ENCODE measurements at regions not wholly inside any gene's neighbourhood (a gene's known extent, or its start where the extent isn't known, plus 50 kb on each side); places are given as distances from the start of the nearest gene placed in this dataset.
"Not testable (repeated sequence)": the region's sequence is repeated elsewhere in the genome, so short reads cannot be mapped to it uniquely, and the experiment has no call there.

DNA sequence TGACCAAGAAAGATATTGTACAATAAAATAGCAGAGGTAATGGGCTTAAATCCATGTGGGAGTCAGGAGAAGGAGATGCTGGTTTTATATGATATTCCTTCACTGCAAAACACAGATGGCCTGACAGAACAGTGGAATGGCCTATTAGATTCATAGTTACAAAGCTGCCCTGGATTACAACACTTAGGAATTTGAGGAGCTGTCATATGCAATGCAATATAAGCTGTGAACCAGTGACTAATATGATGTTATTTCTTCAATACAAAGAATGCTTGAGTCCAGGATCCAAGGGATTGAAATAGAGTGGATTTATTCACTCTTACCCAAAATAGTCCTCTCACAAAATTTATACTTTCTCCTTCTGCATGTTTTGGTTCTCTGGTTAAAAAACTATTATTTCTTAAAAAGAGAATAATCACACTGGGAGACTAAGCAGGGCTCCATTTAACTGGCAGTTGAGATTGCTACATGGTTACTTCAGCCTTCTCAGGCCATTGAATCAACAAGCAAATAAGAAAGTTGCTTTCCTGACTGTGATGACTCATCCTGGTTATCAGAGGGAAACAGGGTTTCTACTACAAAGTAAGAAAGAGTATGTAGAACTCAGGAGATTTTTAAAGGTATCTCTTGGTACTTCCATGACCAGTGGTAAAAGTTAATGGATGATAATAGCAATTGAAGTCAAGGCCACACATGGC lies 79.8 kb upstream of the ZPLD1 start:
- DNase-seq: no peak

DNA sequence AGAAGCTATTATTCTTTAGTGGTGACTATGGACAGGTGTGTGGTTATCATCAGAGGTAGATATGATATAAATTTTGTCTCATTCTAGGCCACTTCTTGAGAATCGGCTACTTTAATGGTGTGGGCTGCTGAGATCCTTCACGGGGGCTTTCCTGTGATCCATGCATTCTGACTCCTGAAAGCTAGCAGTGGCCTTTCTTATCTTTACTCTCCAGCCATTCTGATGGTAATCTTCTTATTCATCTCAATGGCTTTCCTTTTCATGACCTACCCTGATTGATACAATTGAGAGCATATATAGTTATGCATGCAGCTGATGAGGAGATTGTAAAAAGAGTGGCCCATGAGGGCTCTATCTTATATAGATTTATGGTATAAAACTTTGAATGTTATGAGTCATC lies 78.3 kb upstream of the ZPLD1 start:
- no peak for DNase-seq

DNA sequence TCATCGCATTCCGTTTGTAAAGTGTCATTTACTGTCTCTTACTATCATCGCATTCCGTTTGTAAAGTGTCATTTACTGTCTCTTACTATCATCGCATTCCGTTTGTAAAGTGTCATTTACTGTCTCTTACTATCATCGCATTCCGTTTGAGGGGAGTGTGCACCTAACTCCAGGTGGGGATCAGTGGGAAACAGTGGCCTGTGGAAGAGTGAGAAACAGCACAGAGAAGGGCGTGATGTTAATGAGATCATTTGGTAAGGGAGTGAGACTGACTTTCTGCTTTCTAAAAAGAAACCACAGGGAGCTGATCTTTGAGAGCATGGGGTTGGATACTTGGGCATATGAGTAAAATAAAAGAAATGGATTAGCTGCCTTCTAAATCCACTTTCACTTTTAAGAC lies 77.5 kb upstream of the ZPLD1 start:
- not testable (repeated sequence) for DNase-seq

DNA sequence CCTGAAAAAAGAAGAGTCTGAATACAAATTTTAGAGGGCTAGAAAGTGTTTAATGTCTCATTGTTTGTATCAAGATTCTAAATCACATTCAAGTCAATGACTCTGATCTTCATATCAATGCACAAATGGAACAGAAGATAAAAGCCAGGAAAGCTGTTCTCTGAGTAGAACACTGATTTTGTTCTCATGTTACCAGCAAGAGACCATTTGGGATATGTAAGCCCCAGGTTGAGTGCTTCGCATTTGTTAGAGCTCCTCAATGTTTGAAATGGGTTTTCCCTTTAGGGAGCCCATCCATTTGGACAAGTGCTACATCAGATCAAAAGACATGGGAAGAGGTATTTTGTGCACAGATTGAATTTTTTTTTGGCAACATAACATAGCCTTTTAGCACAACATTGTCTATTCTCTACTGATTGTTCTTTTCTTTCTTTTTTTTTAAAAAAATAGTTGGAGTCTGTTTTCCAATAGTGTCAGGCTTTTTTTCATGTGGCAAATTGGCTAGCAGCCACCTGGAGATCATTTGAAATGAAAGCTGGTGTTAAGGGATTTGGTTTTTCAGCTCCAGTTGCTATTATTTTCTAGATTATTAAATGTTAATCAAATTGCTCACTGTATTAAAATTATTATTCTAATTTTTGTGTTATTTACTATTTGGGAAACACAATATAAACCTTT lies 74.5 kb upstream of the ZPLD1 start:
- DNase-seq: no peak

DNA sequence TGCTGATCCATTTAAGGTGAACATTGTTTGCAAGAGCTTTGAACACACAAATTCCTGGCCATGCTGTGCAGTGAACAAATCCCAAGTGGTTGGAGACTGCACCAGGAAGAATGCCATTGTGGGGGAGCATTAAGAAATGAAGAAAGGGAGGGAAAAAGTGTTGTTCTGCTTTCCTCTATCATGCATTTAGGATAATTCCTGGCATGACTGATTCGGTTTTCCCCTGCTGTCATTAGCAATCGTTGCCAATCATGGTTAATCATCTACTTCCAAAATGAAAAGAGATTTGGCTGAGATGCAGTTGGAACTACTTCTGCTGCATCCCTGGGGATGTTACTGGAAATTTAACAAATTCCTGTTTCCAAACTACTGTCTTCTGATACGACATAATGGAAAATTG lies 73.7 kb upstream of the ZPLD1 start:
- no peak for DNase-seq

DNA sequence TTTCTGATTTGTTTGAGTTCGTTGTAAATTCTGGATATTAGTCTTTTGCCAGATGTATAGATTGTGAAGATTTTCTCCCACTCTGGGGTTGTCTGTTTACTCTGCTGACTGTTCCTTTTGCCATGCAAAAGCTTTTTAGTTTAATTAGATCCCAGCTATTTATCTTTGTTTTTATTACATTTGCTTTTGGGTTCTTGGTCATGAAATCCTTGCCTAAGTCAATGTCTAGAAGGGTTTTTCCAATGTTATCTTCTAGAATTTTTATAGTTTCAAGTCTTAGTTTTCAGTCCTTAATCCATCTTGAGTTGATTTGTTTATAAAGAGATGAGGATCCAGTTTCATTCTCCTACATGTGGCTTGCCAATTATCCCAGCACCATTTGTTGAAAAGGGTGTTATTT lies 68.7 kb upstream of the ZPLD1 start:
- not testable (repeated sequence) for DNase-seq

DNA sequence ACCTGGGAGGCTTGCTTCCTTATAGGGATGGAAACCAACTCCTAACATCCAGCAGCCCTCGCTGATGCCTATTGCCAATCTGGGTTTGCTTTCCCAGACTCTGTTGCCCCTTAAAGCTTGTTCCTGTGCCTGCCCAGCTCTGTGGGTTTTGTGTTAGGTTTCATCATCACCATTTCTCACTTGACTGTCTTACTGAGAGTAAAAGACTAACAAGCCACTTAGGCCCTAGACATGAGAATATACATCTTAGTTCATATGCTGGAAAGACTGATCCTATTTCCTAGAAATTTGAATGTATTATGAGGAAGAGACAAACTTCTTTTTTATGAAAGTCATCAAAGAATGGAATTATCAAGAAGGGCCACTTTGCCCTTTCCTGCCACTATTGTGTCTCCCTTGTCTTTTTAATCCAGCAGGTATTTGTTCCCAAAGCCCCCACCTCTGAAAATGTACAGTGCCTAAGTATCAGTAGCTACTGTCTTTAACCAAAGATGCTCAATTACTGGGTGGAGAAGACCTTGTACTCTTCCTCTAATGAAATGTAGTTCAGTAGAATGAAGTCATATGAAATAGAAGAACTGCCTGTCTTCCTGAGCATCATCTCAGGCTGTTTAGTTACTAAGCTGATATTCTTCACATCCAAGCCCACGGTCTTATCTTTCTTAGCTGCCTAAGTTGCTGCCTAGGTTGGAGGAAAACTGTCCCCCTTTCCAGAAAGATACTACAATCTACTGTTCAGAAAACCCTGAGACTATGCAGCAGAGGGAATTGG lies 59.8 kb upstream of the ZPLD1 start:
- DNase-seq: no peak

DNA sequence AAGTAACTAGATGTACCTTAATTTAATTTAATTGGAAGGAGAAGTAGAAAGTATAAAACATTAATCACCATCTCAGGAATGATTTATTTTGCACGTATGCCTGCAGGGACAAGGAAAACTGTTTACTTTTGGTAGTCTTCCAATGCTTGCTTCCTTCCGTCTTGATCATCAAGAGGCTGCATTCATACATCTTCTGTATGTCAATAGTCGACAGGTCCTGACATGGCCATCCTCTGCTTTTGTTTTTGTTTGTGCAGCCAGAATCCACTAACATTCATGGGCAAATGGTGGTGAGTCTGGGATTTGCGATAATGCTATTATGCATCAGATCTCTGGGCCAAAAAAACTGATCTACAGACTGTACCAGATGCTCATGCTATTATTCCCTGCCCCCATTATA lies 56.6 kb upstream of the ZPLD1 start:
- no peak for DNase-seq

DNA sequence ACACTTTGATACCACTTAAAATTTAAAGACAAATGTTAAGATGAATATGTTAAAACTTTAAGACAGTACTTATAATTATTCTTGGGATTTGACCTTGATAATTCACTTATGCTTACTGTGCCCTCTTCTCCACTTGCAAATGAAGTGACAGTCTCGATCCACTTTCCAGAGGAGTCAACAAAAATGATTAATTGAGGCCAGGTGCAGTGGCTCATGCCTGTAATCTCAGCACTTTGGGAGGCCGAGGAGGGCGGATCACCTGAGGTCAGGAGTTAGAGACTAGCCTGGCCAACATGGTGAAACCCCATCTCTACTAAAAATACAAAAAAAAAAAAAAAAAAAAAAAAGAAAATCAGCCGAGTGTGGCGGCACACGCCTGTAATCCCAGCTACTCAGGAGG lies 52.6 kb upstream of the ZPLD1 start:
- DNase-seq: not testable (repeated sequence)

Measured in CD4-positive, alpha-beta T cell treated with Interleukin-15 for 1 hour (primary cell).